Bronchial epithelial cell (primary cell): ENCODE measurements at regions not wholly inside any gene's neighbourhood (a gene's known extent, or its start where the extent isn't known, plus 50 kb on each side); places are given as distances from the start of the nearest gene placed in this dataset.

Experiments used
- DNase-seq: peaks from one replicate; pipeline ENCODE4 v3.0.0-alpha.2; 2010; ENCODE audit warnings: low read depth
- FAIRE-seq: peaks from 2 replicates; lab custom pipeline; 2011; peaks lifted over from hg19 to GRCh38; lab: Jason Lieb, UNC
- H3K27me3 ChIP-seq: 2 replicates; pipeline ENCODE4 v1.5.1; 2011; ENCODE audit warnings: low read length; ENCODE audit not compliant: control insufficient read depth, insufficient read depth
- H3K36me3 ChIP-seq: 2 replicates; pipeline ENCODE4 v1.5.1; 2011; ENCODE audit warnings: low read length; ENCODE audit not compliant: control insufficient read depth, insufficient read depth
- H3K4me3 ChIP-seq: 2 replicates; pipeline ENCODE4 v1.5.1; 2011; ENCODE audit warnings: mild to moderate bottlenecking, low read depth, low read length, control low read depth
- TF ChIP-seq, protein P1 (sequence below): IDR thresholded peaks from 2 replicates; pipeline ENCODE4 v1.5.1; 2011; ENCODE audit warnings: mild to moderate bottlenecking, moderate library complexity, low read length, control low read depth, inconsistent platforms; ENCODE audit not compliant: insufficient read depth, severe bottlenecking

DNA sequence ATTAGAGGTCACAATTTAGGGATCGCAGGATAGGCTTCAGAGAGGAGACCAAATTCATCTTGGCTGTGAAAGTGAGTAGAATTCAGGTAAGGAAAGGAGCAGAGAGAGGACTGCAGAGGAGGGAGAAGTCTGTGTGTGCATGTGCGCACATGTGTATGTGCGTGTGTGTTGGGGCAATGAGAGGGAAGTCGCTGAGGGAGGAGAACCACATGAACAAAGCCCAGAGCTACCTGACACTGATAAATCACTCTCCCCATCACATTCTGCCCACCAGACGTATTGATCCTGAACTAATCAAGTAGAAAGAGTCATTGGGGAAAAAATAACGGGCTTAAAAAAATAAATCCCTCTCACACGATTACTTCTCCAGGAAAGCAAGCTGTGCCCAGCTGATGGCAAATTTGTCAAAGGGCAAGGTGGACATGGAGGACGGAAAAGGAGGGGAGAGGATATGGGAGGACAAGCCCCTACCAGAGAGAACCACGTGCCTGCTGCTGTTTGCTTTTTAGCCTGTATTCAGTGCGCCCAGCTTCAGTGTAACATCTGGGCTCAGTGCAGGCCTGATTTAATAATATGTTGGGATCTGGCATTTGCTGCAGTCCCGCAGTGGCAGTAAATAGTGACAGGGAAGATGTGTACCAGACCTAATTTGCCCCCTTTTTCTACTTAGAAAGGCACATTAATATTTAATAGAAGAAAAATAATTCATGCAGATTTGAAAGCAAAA lies 307.5 kb downstream of the C1D start:
- no peaks in the 10 kb centered on the region for H3K36me3 ChIP-seq
- TF ChIP-seq, protein P1, sequence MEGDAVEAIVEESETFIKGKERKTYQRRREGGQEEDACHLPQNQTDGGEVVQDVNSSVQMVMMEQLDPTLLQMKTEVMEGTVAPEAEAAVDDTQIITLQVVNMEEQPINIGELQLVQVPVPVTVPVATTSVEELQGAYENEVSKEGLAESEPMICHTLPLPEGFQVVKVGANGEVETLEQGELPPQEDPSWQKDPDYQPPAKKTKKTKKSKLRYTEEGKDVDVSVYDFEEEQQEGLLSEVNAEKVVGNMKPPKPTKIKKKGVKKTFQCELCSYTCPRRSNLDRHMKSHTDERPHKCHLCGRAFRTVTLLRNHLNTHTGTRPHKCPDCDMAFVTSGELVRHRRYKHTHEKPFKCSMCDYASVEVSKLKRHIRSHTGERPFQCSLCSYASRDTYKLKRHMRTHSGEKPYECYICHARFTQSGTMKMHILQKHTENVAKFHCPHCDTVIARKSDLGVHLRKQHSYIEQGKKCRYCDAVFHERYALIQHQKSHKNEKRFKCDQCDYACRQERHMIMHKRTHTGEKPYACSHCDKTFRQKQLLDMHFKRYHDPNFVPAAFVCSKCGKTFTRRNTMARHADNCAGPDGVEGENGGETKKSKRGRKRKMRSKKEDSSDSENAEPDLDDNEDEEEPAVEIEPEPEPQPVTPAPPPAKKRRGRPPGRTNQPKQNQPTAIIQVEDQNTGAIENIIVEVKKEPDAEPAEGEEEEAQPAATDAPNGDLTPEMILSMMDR = no peak
- DNase-seq (no peak), FAIRE-seq (peak; percentile 64)
- no peaks in the 10 kb centered on the region for H3K27me3 ChIP-seq
- no peak overlapping the region for H3K4me3 ChIP-seq

DNA sequence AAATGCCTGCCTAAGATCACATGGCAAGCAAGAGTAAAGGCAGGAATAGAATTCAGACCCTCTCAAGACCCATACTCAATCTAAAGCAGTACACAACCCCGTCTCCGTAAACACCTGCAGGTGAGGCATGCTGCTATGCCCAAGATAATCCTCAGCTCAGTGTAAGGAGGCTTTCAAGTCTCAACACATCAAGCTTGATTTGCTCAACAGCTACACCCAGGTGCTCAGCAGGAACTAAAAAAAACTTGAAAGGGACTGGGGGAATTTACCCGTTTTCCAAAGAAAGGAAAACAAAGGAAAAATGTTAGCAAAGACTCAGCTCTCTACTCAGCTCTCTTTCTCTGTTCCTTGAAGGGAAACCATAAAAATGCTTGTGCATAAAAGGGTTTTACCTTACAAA lies 301.8 kb downstream of the C1D start:
- FAIRE-seq (no peak), DNase-seq (peak; percentile 61)
- Histone ChIP-seq H3K27me3 (no peaks in the 10 kb centered on the region), H3K36me3 (no peaks in the 10 kb centered on the region), H3K4me3 (no peak overlapping the region)
- TF ChIP-seq, protein P1 = no peak

DNA sequence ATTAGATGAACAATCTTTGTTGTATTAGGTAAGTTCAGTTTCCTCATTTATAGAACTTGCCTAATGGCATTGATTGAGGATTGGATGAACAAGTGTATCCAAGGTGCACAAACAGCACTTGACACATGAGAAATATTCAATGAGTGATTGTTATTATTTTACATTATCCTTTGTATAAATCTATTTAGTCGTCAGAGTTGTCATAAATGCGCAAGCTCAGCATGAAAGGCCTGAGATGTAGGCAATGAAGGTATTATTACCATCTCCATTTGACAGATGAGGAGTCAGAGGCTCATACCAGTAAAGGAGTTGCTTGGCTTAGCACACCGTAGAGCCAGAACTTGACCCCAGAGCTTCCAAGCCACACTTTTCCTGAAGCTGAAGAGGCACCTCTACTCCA lies 291.4 kb downstream of the C1D start:
- no peaks in the 10 kb centered on the region for H3K36me3 ChIP-seq
- H3K4me3 ChIP-seq = no peak overlapping the region
- TF ChIP-seq, protein P1 = no peak
- DNase-seq = no peak
- FAIRE-seq = no peak
- H3K27me3 ChIP-seq = peaks cover 2% of the 10 kb centered on the region

DNA sequence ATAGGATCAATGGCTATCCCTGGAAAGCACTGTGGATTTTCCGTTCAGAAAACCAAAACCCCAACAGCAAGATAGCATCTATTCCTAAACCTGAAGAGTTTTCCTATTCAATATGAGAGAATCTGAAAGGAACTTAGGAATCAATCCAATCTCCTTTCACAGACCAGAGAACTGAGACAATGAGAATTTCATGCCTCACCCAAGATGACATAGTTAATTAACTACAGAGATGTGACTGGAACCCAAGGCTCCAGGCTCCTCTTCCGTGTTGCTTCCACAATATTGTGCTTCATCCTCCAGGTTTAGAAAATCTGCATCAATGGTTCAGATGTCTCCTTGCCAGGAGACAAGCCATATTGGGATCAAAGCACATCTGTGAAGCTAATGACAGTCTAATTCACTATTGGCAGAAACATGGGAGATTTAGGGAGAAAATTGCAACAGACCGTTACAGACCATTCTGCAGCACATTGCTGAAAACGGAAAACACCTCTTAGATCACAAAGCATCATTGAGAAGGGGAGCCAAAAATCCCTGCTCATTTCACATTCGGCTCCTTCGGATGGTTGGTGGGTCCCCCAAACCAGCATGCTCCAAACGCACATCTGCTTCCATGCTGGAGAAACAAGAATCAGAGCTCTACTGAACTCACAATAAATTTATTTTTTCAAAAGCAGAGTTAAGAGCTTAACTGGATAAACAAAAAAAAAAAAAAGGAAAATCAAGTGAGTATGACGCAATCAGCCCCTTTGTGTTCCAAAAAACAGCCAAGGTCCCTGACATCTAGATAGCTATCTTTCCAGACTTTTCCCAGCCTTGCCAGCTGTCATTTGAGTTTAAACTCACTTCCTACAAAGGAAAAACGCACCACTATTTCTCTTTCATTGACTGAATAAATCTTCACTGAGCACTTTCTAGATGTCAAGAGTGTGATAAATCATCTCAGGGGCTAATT lies 290.3 kb downstream of the C1D start:
- H3K27me3 ChIP-seq = peaks cover 2% of the 10 kb centered on the region
- no peaks in the 10 kb centered on the region for H3K36me3 ChIP-seq
- DNase-seq (no peak), FAIRE-seq (no peak)
- no peak overlapping the region for H3K4me3 ChIP-seq
- TF ChIP-seq, protein P1 = no peak

DNA sequence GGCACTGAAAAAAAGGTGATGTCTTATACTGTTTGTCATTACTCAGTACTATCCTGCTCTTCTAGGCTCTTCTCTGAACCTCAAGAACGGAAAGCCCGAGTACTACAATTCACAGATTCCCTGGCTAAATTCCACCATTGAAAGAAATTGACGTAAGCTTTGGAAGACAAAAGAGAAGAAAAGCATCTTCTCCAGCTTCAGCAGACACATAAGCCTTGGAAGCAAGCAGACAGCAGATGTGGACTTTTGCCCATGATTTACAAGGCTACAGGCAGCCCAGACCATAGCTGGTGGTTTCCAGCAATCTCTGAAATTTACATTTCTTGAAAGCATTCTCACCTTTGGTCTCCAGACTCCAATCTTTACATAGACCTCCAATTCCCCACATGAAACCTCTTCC lies 289.0 kb downstream of the C1D start:
- DNase-seq = no peak
- no peak for FAIRE-seq
- TF ChIP-seq, protein P1 = no peak

More for the DNA sequence above, 289.0 kb downstream of the C1D start:
- no peak overlapping the region for H3K4me3 ChIP-seq
- H3K27me3 ChIP-seq = peaks cover 2% of the 10 kb centered on the region
- H3K36me3 ChIP-seq = no peaks in the 10 kb centered on the region
